LNCaP clone FGC (cell line): ENCODE measurements at regions not wholly inside any gene's neighbourhood (a gene's known extent, or its start where the extent isn't known, plus 50 kb on each side); places are given as distances from the start of the nearest gene placed in this dataset.

Experiments used
- DNase-seq: peaks from one replicate; pipeline ENCODE4 v3.0.0-alpha.2; 2011; ENCODE audit warnings: low read depth
- H3K4me3 ChIP-seq: 2 replicates; pipeline ENCODE4 v1.5.1; 2011; ENCODE audit warnings: mild to moderate bottlenecking, low read depth, low read length, control low read depth
- CTCF ChIP-seq: IDR thresholded peaks from 2 replicates; pipeline ENCODE4 v1.5.1; 2012; ENCODE audit warnings: mild to moderate bottlenecking; ENCODE audit not compliant: control insufficient read depth, insufficient read depth; ENCODE audit errors: extremely low read depth

GRCh38 chr6:40251637-40252300, 317.5 kb upstream of the MOCS1 start:
- H3K4me3 ChIP-seq: no peak overlapping the region
- TF ChIP-seq CTCF: no peak
- no peak for DNase-seq

- TF ChIP-seq CTCF: no peak
- H3K4me3 ChIP-seq: no peak overlapping the region
- DNase-seq: no peak
Observed at GRCh38 chr6:40249935-40250334, 315.7 kb upstream of the MOCS1 start.

GRCh38 chr6:40247516-40248115, 313.4 kb upstream of the MOCS1 start:
- H3K4me3 ChIP-seq: no peak overlapping the region
- no peak for TF ChIP-seq CTCF
- no peak for DNase-seq

- no peak for TF ChIP-seq CTCF
- DNase-seq: no peak
- H3K4me3 ChIP-seq: no peak overlapping the region
Observed at GRCh38 chr6:40244699-40245098, 310.4 kb upstream of the MOCS1 start.

- no peak for DNase-seq
- H3K4me3 ChIP-seq: no peak overlapping the region
- no peak for TF ChIP-seq CTCF
Observed at GRCh38 chr6:40232698-40233097, 298.4 kb upstream of the MOCS1 start.

GRCh38 chr6:40227735-40228134, 293.5 kb upstream of the MOCS1 start:
- DNase-seq: no peak
- H3K4me3 ChIP-seq: no peak overlapping the region
- TF ChIP-seq CTCF: no peak

GRCh38 chr6:40222354-40222753, 288.1 kb upstream of the MOCS1 start:
- no peak overlapping the region for H3K4me3 ChIP-seq
- no peak for DNase-seq
- TF ChIP-seq CTCF: no peak
